B cell (primary cell): ENCODE measurements at regions not wholly inside any gene's neighbourhood (a gene's known extent, or its start where the extent isn't known, plus 50 kb on each side); places are given as distances from the start of the nearest gene placed in this dataset.

Experiments
- ATAC-seq: fragments of 200-7000 bp; cut with Tn5 transposase; one replicate; pipeline ENCODE4 v1.10.0; 2021; ENCODE audit warnings: low read depth, mild to moderate bottlenecking, moderate number of reproducible peaks, moderate library complexity
- CTCF ChIA-PET: fragments of 350-600 bp; sonication (Branson Sonifier 250); formaldehyde crosslinking; loops from one replicate; lab custom pipeline; 2021; ENCODE audit warnings: antibody characterized with exemption, inconsistent platforms; lab: Charles Lee
- POLR2A ChIA-PET: fragments of 350-600 bp; sonication (Branson Sonifier 250); formaldehyde crosslinking; loops from one replicate; lab custom pipeline; 2021; ENCODE audit warnings: antibody characterized with exemption; lab: Charles Lee
- DNase-seq: peaks from one replicate; pipeline ENCODE4 v3.0.0; 2013
- H2AFZ ChIP-seq: 2 replicates; pipeline ENCODE4 v1.6.1; 2012; ENCODE audit warnings: mild to moderate bottlenecking, low read depth, low read length; ENCODE audit not compliant: insufficient read depth, poor library complexity, severe bottlenecking
- H3K27ac ChIP-seq, 2 donors: 1 replicate in 1 of 2; 2 replicates in 1 of 2; pipeline ENCODE4 v1.5.1; 2012 to 2013; ENCODE audit warnings: low read length in 2 of 2, mild to moderate bottlenecking in 2 of 2, moderate library complexity in 1 of 2
- H3K27me3 ChIP-seq, 4 experiments: fragments of 200-600 bp in 1 of 4; sonication (generic) in 1 of 4; replicated peaks in 1 of 4; 1 replicate in 2 of 4; 2 replicates in 2 of 4; pipeline versions ENCODE4 v1.6.1 to v1.7.0; 2013 to 2016; ENCODE audit warnings: low read length in 3 of 4, mild to moderate bottlenecking in 2 of 4, mixed read lengths in 1 of 4, moderate library complexity in 1 of 4; ENCODE audit not compliant: insufficient read depth in 4 of 4, control insufficient read depth in 3 of 4; ENCODE audit errors: control extremely low read depth in 1 of 4
- H3K36me3 ChIP-seq, 2 experiments: replicated peaks in 1 of 2; 1 replicate in 1 of 2; 2 replicates in 1 of 2; pipeline versions ENCODE4 v1.6.1 to v1.7.1; 2013; ENCODE audit warnings: low read length in 1 of 2; ENCODE audit not compliant: insufficient read depth in 2 of 2, control insufficient read depth in 1 of 2; ENCODE audit errors: control extremely low read depth in 1 of 2, extremely low read depth in 1 of 2
- H3K4me1 ChIP-seq, 2 donors: fragments of 200-600 bp in 1 of 2; sonication (generic) in 1 of 2; 1 replicate in 1 of 2; 2 replicates in 1 of 2; pipeline versions ENCODE4 v1.5.1 to v1.6.1; 2013 to 2017; ENCODE audit warnings: low read length in 2 of 2; ENCODE audit not compliant: control insufficient read depth in 2 of 2, insufficient read depth in 2 of 2
- H3K4me2 ChIP-seq: replicated peaks from 2 replicates; pipeline ENCODE3; 2012; ENCODE audit warnings: mild to moderate bottlenecking, low read depth, low read length; ENCODE audit not compliant: poor library complexity, severe bottlenecking
- H3K4me3 ChIP-seq, 5 experiments: fragments of 200-600 bp in 1 of 5; sonication (generic) in 1 of 5; 1 replicate in 3 of 5; 2 replicates in 2 of 5; pipeline versions ENCODE4 v1.5.1 to v1.7.0; 2011 to 2016; ENCODE audit warnings: low read length in 4 of 5, mild to moderate bottlenecking in 4 of 5, low read depth in 2 of 5, control low read depth in 1 of 5, moderate library complexity in 1 of 5; ENCODE audit not compliant: insufficient read depth in 1 of 5; ENCODE audit errors: control extremely low read depth in 1 of 5, extremely low read depth in 1 of 5
- H3K79me2 ChIP-seq: fragments of 200-600 bp; sonication (generic); one replicate; pipeline ENCODE4 v1.6.0; 2016; ENCODE audit warnings: low read length; ENCODE audit not compliant: control insufficient read depth, insufficient read depth
- H3K9ac ChIP-seq: fragments of 200-600 bp; sonication (generic); 2 replicates; pipeline ENCODE4 v1.6.1; 2017; ENCODE audit warnings: mild to moderate bottlenecking, low read length, moderate library complexity
- H3K9me3 ChIP-seq, 3 donors: one replicate each; pipeline versions ENCODE4 v1.6.1 to v1.7.1; 2013; ENCODE audit warnings: low read length in 2 of 3; ENCODE audit not compliant: control insufficient read depth in 2 of 3, insufficient read depth in 1 of 3; ENCODE audit errors: control extremely low read depth in 1 of 3
- H4K20me1 ChIP-seq: 2 replicates; pipeline ENCODE4 v1.6.0; 2012; ENCODE audit warnings: mild to moderate bottlenecking, low read length; ENCODE audit not compliant: insufficient read depth, control insufficient read depth, poor library complexity, severe bottlenecking
- H3K27ac Mint-ChIP-seq: one replicate; pipeline ENCODE4 v1.8.0; 2021; ENCODE audit warnings: mixed read lengths
- H3K27me3 Mint-ChIP-seq: one replicate; pipeline ENCODE4 v1.8.0; 2021; ENCODE audit warnings: mixed read lengths
- H3K4me1 Mint-ChIP-seq: one replicate; pipeline ENCODE4 v1.8.0; 2021; ENCODE audit warnings: mixed read lengths
- H3K4me3 Mint-ChIP-seq: one replicate; pipeline ENCODE4 v1.8.0; 2021; ENCODE audit warnings: mixed read lengths
- H3K9me3 Mint-ChIP-seq: one replicate; pipeline ENCODE4 v1.8.0; 2022; ENCODE audit warnings: mixed read lengths; ENCODE audit not compliant: insufficient read depth
- CTCF ChIP-seq: fragments of 200-600 bp; IDR thresholded peaks from one replicate; pipeline ENCODE4 v1.8.0; 2022; ENCODE audit warnings: antibody characterized with exemption, mild to moderate bottlenecking
- EZH2 ChIP-seq: IDR thresholded peaks from 2 replicates; pipeline ENCODE4 v1.6.1; 2012; ENCODE audit warnings: borderline replicate concordance, low read depth, mild to moderate bottlenecking, moderate library complexity, low read length; ENCODE audit not compliant: insufficient read depth, poor library complexity, severe bottlenecking
- WGBS: methylation state at CpG from one replicate; pipeline ENCODE4 v1.1.5; 2013; ENCODE audit warnings: missing lambda C conversion rate; ENCODE audit not compliant: insufficient coverage; 5-methylcytosine and 5-hydroxymethylcytosine counted together
- intact Hi-C: fragments of 100-400 bp; cut with micrococcal nuclease; formaldehyde crosslinking; loops from one replicate; pipeline ENCODE4 v1.10.0; 2022

DNA sequence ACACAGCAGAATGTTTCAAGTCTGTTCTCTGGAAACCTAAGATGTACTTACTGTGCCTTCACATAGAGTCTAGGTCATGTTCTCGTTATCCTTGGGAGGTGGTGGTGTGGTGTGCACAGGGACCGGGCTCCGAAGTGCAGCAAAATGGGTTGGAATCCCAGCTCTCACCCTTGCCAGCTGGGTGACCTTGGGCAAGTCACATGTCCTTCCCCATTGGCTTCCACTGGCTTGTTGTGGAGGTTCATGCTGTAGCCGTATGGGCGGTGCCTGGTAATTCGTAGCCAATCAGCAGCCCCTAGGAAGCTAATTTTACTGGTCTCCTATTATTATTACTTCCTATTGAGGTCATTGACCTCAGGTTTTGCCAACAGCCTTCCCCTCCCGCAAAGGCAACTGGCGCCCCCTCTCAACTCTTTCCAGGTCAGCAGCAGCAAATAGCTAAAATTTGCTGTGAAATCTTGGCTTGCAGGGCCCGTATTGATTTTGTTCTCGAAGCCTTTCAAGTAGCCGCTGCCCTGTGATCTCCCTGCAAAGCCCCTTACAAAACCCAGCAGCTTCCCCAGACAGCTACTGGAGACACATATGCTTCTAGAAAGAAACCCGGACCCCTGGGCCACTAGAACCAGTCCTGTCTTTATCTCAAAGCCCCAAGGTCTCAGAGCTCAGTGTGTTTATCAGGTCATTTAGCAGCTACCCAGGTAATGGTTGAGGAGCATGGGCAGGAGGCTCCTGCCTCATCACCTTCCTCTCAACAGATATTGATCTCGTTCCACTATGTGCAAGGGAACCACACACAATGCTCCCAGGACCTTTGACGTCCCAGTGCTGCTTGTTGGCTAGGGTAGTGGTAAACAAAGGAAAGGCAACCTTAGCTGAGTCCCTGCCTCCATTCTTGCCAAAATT lies 66.5 kb upstream of the SLC1A4 start:
- Mint-ChIP-seq H3K9me3 (peaks cover 3% of the 10 kb centered on the region), H3K27ac (peak overlapping the region; percentile 50), H3K4me3 (no peak overlapping the region), H3K4me1 (peaks cover 66% of the 10 kb centered on the region), H3K27me3 (no peaks in the 10 kb centered on the region)
- DNase-seq, result no peak
- ChIA-PET POLR2A (interaction anchor here (1.1 to 2.2 kb wide), 4 partner anchors 10 to 66 kb away, joined by 3 to 9 read pairs (median 3); partner anchors contain the start of gene SLC1A4), CTCF (interaction anchor here (0.9 to 13.1 kb wide), 5 partner anchors 9 to 111 kb away, joined by 3 to 360 read pairs (median 3); no protein-coding TSS in a partner anchor)
- Histone ChIP-seq H3K4me2 (no peak overlapping the region), H3K9me3 (peaks cover 0 to 20% (median 0%) of the 10 kb centered on the region in 3 donors), H2AFZ (no peak overlapping the region), H3K36me3 (peaks cover 12 to 14% of the 10 kb centered on the region in 2 experiments), H3K4me3 (no peak overlapping the region), H3K9ac (no peak overlapping the region), H3K4me1 (peaks cover 43 to 58% of the 10 kb centered on the region in 2 donors), H3K27me3 (no peaks in the 10 kb centered on the region), H3K27ac (peak overlapping the region in 1 of 2 donors; percentile 20), H4K20me1 (no peaks in the 10 kb centered on the region), H3K79me2 (peaks cover 85% of the 10 kb centered on the region)
- intact Hi-C loops, result no loop called here
- 97% methylated on average over 7 of the region's 14 CpGs for WGBS
- no peak for TF ChIP-seq EZH2
- TF ChIP-seq CTCF, result no peak
- ATAC-seq, result no peak

GRCh38 chr2:64923385-64923710 lies 65.9 kb upstream of the SLC1A4 start:
- peaks cover 88% of the 10 kb centered on the region for H3K79me2 ChIP-seq
- TF ChIP-seq EZH2 (no peak), CTCF (no peak)
- peak overlapping the region; percentile 50 for H3K27ac Mint-ChIP-seq

More at GRCh38 chr2:64923385-64923710, 65.9 kb upstream of the SLC1A4 start:
- WGBS, result 80% methylated on average over 1 of the region's 2 CpGs
- Histone ChIP-seq H3K4me2 (no peak overlapping the region), H4K20me1 (no peaks in the 10 kb centered on the region), H3K4me3 (no peak overlapping the region), H3K9ac (no peak overlapping the region), H3K27ac (peak overlapping the region in 1 of 2 donors; percentile 20), H2AFZ (no peak overlapping the region), H3K9me3 (peaks cover 0 to 20% (median 0%) of the 10 kb centered on the region in 3 donors), H3K27me3 (no peaks in the 10 kb centered on the region), H3K36me3 (peaks cover 12 to 14% of the 10 kb centered on the region in 2 experiments), H3K4me1 (peaks cover 43 to 58% of the 10 kb centered on the region in 2 donors)
- H3K4me1 Mint-ChIP-seq, result peaks cover 65% of the 10 kb centered on the region
- intact Hi-C loops, result no loop called here
- no peak overlapping the region for H3K4me3 Mint-ChIP-seq
- CTCF ChIA-PET, result interaction anchor here (1.3 to 13.1 kb wide), 3 partner anchors 9 to 396 kb away, joined by 4 to 360 read pairs (median 7); no protein-coding TSS in a partner anchor
- no peaks in the 10 kb centered on the region for H3K27me3 Mint-ChIP-seq
- peaks cover 3% of the 10 kb centered on the region for H3K9me3 Mint-ChIP-seq
- POLR2A ChIA-PET, result interaction anchor here (1.3 to 2.2 kb wide), 3 partner anchors 9 to 16 kb away, joined by 3 to 9 read pairs (median 3); no protein-coding TSS in a partner anchor
- DNase-seq (no peak), ATAC-seq (no peak)
